C1 segment of cervical spinal cord (tissue), 14 donors: ENCODE measurements at regions not wholly inside any gene's neighbourhood (a gene's known extent, or its start where the extent isn't known, plus 50 kb on each side); places are given as distances from the start of the nearest gene placed in this dataset.
"Not testable (repeated sequence)": the region's sequence is repeated elsewhere in the genome, so short reads cannot be mapped to it uniquely, and the experiment has no call there.

Experiments used
- DNase-seq, 14 donors: peaks; one replicate each; lab custom pipeline; 2025; lab: John Stamatoyannopoulos, UW

DNA sequence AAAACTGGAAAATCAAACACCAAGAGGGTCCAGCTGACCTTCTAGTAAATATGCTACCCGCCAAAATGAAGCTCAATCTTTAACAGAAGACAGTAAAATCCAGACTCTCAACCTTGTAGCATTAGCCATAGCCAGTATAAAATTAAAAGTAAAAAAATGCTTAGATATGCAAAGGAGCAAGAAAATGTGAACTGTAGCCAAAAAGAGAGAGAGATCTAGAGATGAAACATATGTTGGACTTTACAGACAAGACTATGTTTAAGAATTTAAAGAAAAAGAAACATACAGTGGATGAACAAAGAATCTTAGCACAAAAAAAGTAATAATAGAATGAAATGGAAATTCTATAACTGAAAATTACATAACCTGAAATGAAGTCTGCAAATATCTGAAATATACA, 344.5 kb downstream of the LRATD1 start:
- DNase-seq = no peak

DNA sequence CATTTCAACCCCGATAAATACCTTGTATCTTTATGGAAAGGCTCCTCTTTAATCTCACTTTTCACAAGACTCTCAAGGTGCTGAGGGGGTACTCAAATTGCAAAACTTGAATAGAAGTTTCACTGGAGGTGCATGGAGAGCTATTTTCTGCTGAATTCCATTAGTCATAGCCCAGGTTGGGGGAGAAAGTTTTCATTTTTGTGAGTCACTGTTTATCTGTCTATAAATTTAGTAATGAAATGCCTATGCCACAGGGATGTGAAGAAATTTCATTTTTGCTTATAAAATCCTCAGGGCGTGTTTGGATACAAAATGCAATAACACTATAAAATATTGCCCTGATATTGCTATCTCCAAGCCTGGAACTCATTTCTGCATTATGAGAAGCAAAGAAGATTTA, 346.3 kb downstream of the LRATD1 start:
- DNase-seq = no peak

DNA sequence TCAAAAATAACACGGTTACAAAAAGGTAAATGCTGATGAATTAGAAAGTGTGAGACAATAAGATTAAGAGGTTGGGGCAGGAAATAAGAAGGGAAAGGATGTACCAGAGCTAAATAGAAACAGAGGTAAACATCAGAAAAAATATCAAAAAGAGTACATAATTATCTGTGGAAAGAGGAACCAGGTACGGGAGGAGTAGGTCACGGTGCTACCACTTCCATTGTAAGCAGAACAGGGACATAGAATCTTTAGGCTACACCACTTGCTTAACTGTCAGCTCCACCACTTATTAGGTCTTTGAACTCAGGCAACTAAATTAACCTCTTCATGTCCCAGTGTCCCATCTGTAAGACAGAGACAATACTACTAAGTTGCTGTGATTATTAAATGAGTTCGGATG, 350.3 kb downstream of the LRATD1 start:
- DNase-seq = no peak

DNA sequence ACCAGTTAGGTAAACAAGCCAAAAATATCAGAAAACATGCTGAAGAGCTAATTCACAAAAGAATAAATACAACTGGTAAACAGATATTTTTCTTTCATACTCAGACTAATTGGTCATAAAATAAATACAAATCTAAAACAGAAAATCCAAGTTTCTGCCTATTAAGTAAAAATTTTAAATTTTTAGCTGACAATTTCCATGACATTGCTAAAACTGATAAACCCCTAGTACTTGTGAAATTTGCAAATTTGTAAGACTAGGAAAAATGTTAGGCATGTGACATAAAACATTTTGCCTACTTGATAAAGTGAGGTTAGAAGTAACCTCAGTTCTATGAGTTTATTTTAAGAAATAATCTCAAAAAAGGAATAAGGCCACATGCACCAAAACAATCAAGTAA, 356.1 kb downstream of the LRATD1 start:
- DNase-seq = no peak

DNA sequence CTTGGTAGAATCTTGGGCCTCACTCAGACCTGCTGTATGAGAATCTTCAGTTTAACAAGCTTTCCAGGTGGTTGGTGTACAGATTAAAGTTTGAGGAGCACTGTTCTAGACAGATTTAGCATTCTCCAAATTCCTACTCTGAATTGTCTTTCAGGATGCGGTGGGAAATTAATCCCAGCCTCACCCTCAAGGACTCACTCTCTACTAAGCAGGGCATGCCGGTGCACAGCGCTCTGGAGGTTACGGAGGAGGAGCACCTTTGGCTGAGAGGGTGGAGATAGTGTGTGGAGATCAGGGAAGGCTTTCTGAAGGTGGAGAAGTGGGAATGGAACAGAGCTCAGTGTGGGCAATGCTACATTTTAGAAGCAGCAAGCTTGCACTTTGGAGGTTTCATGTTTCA, 359.2 kb downstream of the LRATD1 start:
- no peak for DNase-seq

DNA sequence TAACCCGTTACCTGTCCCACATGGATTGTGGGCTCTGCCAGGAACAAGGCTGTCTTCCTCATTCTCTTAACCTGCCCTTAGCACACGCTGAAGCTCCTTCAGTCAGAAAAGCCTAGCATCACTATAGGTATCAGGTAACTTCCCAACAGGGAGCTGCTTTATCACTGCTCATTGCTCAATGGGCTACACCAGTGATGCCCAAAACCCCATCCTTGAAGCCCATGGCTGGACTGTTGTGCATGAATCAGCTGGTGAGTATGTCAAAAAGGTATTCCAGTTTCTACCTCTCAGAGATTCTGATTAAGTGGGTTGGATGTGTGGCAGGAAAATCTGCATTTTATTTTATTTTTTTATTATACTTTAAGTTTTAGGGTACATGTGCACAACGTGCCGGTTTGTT, 362.2 kb downstream of the LRATD1 start:
- DNase-seq = no peak

DNA sequence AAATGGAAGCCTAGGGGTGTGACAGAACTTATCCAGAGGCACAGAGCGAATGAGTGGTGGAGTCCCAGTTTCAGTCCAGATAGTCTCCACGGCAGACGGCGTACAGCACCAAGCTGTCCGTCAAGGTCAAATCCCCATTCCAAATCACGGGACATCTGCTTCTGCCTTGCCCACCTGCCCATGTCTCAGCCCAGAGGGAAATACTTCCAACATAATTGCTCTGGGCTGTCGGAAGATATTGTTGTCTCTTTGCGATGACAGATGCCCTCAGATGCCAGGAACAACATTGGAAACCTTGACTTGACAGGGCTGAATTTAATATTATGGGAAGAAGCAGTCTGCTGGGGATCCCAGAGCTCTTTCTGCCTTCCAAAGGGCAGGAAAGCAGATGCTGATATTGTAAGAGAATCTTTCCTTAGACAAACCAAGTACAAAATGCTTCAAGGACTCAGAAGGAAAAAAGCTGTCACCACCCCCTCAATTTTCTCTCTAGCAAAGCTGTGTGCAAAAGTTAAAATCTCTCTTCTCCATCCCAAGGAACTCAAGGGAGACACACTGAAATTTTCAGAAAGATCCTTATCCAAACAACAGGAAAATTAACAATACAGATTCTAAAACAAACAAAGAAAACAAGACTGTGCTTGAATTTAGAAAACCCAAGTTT, 364.0 kb downstream of the LRATD1 start:
- DNase-seq = no peak

DNA sequence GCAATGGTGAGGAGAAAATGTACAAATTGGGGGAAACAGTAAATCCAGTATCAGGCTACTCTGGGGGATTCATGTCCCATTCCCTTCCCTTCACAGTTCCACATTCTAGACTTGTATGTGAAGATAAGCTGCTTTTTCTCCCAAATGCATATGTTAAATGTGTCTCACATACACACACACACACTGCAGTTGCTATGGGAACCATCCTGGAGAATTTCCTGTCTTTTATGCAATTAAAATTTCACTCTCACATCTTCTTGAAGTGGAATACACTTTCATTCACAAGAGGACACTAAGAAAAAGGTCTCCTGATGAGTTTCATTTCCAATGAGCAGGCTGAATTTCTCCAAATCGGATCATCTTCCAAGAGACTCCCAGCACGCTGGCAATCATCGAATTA, 366.0 kb downstream of the LRATD1 start:
- no peak for DNase-seq

DNA sequence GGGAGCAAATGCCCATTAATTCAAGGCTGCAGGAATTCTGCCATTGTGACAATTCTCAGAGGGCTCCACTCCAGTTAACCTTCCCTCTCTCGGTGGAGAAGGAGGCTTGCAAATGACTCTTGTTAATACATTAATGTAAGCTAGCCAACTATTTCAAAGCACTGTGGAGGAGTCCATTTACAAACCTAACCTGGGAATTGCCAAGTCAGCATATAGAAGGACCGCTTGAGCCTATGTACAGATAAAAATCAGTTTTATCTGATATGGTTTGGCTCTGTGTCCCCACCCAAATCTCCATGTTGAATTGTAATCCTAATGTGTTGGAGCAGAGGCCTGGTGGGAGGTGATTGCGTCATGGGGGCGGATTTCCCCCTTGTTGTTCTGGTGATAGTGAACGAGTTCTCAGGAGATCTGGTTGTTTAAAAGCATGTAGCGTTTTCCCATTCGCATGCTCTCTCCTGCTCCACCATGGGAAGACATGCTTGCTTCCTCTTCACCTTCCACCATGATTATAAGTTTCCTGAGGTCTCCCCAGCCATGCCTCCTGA, 366.7 kb downstream of the LRATD1 start:
- no peak for DNase-seq

DNA sequence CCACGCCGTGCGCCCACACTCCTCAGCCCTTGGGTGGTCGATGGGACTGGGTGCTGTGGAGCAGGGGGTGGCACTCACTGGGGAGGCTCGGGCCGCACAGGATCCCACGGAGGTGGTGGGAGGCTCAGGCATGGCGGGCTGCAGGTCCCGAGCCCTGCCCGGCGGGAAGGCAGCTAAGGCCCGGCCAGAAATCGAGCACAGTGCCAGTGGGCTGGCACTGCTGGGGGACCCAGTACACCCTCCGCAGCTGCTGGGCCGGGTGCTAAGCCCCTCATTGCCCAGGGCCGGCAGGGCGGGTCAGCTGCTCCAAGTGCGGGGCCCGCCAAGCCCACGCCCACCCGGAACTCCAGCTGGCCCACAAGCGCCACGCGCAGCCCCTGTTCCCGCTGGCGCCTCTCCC, 370.0 kb downstream of the LRATD1 start:
- not testable (repeated sequence) for DNase-seq

DNA sequence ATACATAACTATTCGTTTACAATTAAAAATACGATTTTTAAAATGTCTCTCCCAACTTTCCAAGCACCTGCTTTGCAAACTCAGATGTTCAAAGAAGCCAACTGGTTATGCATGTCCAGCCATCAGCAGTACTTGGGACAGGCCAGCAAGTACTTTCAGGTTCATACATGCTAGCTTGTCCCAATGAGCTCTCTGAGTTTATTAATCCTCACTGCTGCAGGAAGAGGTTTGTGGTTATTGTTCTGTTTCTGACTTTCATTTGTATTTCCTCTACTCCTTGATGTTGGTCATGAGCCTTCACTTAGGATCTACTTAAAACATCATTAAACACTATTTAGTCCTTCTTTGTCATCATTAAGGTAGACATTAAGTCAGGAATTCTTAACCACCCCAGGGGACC, 374.1 kb downstream of the LRATD1 start:
- DNase-seq = no peak

DNA sequence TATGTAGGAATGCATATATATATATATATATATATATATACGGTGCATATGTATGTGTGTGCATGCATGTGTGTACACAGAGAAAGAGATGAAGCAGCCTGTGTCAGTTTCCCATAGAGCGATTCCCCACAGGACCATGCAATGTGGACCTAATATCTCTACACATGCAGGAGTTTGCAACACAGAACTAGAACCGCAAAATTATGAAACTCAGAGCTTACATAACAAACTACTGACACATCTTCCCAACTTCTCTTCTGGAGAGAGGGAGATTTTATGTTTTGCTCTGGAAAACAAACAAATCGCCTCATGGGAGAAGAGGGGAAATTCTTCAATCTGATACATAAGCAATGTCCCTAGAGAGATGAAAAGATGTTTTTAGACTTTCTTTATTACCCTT, 377.2 kb downstream of the LRATD1 start:
- no peak for DNase-seq

DNA sequence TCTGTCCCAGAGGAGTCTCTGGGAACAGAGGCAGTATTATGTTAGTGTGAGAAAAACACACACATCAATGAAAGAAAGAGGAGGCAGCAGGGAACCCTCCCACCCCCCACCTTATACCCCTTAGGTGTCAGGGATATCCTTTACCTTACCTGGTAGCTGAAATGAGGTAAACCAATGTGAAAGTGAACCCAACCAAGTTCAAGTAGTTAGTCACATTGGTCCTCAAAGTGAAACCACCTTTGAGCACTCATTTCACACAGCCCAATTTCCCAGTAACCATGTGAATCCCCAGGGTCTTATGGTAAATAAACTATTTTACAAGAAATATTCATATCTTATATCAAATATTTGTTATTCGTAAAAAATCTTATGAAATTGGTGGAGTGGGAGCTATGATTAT, 377.8 kb downstream of the LRATD1 start:
- no peak for DNase-seq

DNA sequence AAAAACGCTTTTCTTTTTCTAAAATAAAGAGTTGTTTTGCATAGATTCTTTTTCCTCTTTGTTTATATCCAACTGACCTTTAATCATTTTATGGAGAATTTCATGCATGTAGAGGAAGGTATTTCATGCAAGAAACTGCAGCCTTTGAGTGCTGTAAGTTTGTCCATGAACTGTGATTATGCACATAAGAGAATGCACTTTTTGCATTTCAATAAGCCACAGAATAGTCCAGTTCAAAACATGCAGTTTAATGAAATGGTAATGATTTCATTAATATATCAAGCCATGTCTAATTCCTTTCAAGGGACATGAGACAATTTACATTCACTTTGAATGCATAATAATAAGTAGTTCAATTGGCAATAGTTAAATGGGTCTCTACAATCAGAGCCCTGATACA, 386.3 kb downstream of the LRATD1 start:
- no peak for DNase-seq

DNA sequence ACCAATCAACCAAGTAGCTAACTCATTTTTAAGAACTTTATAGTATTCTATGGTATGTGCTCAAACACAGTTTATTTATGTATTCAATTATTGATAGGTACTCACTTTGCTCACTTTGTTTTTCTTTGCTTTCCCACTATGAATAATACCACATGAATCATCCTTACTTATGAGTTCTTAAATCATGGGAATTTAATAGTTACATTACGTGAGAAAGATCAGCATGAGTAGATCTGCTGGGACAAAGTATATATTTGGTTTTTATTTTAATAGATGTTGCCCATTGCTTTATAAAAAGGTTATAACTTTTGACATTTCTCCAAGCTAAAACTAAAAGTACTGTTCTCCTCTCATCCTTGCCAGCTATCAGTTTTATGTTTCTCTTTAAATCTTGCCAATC, 390.7 kb downstream of the LRATD1 start:
- DNase-seq = no peak

DNA sequence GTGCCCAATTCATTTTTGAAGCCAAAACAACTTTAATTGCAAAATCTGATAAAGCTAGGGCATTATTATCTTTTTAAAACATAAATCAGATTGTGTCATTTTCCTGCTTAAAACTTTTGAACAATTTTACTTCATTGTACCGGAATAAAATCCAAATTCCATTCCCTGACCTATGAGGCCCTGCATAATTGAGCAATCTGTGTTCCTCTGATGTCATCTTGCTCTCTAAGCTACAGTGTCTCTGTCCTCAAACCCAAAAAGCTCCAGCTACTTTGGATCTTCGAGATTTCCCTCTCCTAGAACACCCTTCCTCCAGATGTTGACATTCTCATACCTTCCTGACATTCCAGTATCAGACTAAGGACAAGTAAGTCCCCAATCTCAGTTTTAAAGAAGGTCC, 395.9 kb downstream of the LRATD1 start:
- no peak for DNase-seq

DNA sequence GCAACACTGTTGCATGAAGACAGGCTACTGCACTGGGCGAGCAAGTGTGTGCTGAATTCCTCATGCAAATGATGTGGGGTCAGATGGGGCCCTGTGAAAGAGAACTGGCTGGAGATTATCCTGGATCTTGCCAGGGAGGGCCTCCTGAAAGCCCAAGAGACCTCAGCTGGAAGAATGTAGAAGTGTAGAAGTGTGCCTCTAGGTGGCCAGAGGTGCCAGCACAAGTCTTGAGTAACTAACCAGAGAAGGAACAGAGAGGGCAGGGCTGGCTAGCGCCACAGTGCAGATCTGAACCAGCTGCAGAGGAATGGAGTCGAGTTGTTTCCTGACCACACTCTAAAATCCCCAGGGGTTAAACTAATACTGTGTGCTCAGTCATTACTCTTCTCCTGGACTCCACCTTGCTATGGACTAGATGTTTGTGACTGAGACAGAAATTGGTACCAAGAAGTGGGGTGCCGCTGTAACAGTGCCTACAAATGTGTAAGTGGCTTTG, 399.3 kb downstream of the LRATD1 start:
- no peak for DNase-seq

DNA sequence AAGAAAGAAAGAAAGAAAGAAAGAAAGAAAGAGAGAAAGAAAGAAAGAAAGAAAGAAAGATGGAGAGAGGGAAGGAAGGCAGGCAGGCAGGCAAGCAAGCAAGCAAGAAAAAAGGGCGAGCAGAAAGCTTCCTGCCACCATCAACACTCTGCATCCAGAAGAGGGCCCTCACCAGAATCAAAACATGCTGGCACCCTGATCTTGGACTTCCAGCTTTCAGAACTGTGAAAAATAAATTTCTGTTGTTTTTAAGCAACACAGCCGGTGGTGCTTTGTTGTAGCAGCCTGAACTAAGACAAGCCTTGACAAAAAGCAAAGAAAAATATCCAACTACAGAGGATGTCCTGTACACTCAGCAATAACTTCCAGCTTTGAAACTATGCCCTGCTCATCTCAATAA, 401.7 kb downstream of the LRATD1 start:
- no peak for DNase-seq

DNA sequence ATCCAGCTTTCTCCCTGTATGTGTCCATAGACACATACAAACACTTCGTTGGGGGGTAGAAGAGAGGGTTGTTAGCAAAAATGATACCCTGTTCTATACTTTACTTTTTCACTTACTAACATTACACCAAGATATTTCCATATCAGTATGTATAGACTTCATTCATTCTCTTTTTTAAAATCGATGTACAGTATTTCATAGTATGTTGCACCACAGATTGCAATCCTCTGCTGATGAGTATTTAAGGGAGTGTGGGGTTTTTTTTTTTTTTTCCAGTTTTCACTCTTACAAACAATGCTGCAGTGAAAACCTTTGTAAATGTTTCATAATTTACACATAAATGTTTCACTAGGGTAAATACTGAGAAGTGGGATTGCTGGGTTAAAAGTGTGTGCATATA, 402.3 kb downstream of the LRATD1 start:
- no peak for DNase-seq

DNA sequence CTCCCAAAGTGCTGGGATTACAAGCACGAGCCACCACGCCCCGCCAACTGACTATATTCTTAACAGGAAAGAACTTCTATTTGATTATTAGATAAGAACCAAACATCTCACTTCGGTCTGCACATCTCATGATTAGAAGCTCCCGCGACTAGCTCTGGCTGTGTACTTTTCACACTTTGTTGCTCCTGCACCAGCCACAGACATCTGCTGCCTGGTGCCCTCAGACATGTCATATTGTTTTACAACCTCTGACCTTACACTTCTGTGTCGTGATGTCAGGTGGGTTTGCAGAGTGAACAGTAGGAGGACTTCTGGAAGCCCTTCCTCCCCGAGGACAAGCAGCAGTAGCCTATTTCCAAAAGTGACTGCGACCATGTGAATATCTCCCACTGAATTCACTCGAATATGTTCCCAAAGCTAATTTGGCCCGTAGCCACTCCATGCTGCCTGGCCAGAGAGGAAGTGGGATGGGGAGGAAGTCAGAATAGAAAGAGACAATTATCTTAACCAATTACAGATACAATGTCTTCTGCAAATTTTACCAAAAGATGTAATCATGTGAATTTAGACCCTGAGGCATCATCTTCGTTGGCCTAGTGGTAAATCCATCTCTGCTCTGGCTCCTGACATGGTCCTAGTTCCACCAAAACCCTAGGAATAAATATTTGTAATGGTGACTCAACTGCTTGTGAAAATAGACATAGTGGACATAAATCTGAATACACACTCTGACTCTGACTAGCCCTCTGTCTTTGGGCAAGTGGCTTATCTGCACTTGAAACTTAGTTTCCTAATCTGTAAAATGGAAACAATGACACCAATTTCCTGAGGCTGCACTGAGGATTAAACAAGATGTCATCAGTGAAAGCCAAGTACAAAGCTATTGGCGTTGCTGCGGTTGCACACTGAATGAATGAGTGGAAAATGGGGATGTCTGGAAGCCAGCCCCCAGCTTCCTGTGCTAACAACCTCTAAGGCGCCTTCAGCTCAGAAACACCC, 406.1 kb downstream of the LRATD1 start:
- no peak for DNase-seq

DNA sequence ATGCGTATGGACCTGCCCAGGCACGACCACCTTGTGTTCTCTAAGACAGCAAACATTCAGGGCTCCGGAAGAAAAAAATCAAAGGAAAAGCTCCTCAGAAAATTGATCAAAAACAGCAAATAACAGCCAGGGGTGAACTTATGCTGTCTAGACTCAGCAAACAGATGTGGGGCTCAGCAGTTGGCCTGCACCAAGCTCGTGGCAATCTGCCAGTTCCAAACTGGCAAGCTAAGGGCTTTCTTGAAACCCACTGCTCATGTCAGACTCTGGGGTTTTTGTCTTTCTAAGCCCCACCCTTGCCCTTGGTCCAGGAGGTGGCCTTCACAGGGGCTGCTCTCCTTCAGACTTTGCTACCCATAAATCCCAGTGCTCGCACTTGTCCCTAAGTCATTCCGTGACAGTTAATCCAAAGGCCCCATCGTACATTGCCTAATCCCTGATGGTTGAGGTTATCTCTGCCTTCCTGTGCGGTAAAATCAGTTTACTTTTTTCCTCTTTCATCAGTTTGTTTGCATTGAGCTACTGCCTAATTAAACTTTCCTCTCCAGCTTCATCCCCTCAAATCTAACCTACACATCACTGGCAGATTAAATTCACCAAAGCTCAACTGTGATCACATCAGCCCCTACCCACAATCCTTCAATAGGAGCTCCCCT, 408.0 kb downstream of the LRATD1 start:
- DNase-seq = no peak

DNA sequence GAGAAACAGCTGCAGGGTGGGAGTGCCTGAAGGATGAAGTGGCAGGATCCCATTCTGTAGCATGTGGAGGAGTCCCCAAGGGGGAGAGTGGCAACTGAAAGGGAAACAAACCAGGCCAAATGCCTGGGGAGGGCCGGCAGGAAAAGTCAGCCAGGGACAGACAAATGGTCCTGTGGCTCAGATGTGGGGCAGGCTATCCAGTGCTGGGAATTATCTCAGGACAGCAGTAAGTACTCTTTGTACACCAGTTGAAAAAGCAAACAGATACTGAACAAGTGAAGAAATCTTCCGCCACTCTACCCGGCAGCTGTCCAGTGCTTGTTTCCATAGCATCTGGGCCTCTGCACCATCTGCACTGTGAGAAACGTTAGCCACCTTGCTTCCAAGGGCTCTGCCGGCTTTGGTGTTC, 408.9 kb downstream of the LRATD1 start:
- DNase-seq = no peak
